Prostate gland (tissue), 2 donors: ENCODE measurements at regions not wholly inside any gene's neighbourhood (a gene's known extent, or its start where the extent isn't known, plus 50 kb on each side); places are given as distances from the start of the nearest gene placed in this dataset.

Experiments used
- DNase-seq: peaks from one replicate; pipeline ENCODE4 v3.0.0-alpha.2; 2019; ENCODE audit warnings: low spot score
- H3K27ac ChIP-seq, 2 donors: fragments of 200-600 bp; sonication (generic); 2 replicates each; pipeline ENCODE4 v1.5.1; 2017 to 2019
- H3K27me3 ChIP-seq: fragments of 200-600 bp; sonication (generic); replicated peaks from 2 replicates; pipeline ENCODE4 v1.5.1; 2019; ENCODE audit not compliant: insufficient read depth
- H3K36me3 ChIP-seq, 2 donors: fragments of 200-600 bp; sonication (generic); 1 replicate in 1 of 2; 2 replicates in 1 of 2; pipeline versions ENCODE4 v1.5.1 to v1.8.1; 2017 to 2019
- H3K4me1 ChIP-seq: fragments of 200-600 bp; sonication (generic); replicated peaks from 2 replicates; pipeline ENCODE4 v1.5.1; 2019
- H3K4me3 ChIP-seq, 2 donors: fragments of 200-600 bp; sonication (generic); 2 replicates each; pipeline ENCODE4 v1.5.1; 2017 to 2019
- H3K9me3 ChIP-seq: fragments of 200-600 bp; sonication (generic); 2 replicates; pipeline ENCODE4 v1.5.1; 2017
- CTCF ChIP-seq, 4 experiments: fragments of 200-600 bp in 2 of 4; fragments of 450-650 bp in 2 of 4; sonication (generic) in 2 of 4; IDR thresholded peaks; 1 replicate in 3 of 4; 2 replicates in 1 of 4; pipeline ENCODE4 v1.5.1; 2016 to 2019; ENCODE audit warnings: antibody characterized with exemption in 4 of 4, mild to moderate bottlenecking in 2 of 4, moderate library complexity in 2 of 4
- POLR2A ChIP-seq: fragments of 450-650 bp; IDR thresholded peaks from one replicate; pipeline ENCODE4 v1.6.1; 2016; ENCODE audit warnings: antibody characterized with exemption, mild to moderate bottlenecking
- POLR2AphosphoS5 ChIP-seq: sonication (generic); formaldehyde crosslinking; IDR thresholded peaks from one replicate; pipeline ENCODE4 v1.6.1; 2017; ENCODE audit warnings: antibody characterized with exemption
- WGBS: methylation state at CpG from one replicate; pipeline ENCODE4 v1.1.5; 2018; 5-methylcytosine and 5-hydroxymethylcytosine counted together
- intact Hi-C: fragments of 100-400 bp; cut with DNase I; formaldehyde crosslinking; loops from one replicate; pipeline ENCODE4 v1.14.2; 2022

GRCh38 chr18:34540897-34541296 lies 169.2 kb upstream of the DTNA start:
- Histone ChIP-seq H3K4me3 (no peak overlapping the region), H3K9me3 (no peaks in the 10 kb centered on the region), H3K36me3 (no peaks in the 10 kb centered on the region), H3K4me1 (no peaks in the 10 kb centered on the region), H3K27ac (no peak overlapping the region), H3K27me3 (no peaks in the 10 kb centered on the region)
- 45% methylated on average over 2 of the region's 2 CpGs for WGBS
- TF ChIP-seq POLR2AphosphoS5 (no peak), CTCF (IDR thresholded peaks at IDR 0.05) (no peak), POLR2A (no peak)
- no peak for DNase-seq
- intact Hi-C loops: no loop called here

GRCh38 chr18:34542625-34543024 lies 167.5 kb upstream of the DTNA start:
- TF ChIP-seq POLR2A (no peak), POLR2AphosphoS5 (no peak), CTCF (IDR thresholded peaks at IDR 0.05) (no peak)
- Histone ChIP-seq H3K27ac (no peak overlapping the region), H3K36me3 (no peaks in the 10 kb centered on the region), H3K4me1 (no peaks in the 10 kb centered on the region), H3K27me3 (no peaks in the 10 kb centered on the region), H3K9me3 (no peaks in the 10 kb centered on the region), H3K4me3 (no peak overlapping the region)
- intact Hi-C loops: no loop called here
- no peak for DNase-seq

- Histone ChIP-seq H3K36me3 (no peaks in the 10 kb centered on the region), H3K4me1 (no peaks in the 10 kb centered on the region), H3K4me3 (no peak overlapping the region), H3K9me3 (no peaks in the 10 kb centered on the region), H3K27ac (no peak overlapping the region), H3K27me3 (no peaks in the 10 kb centered on the region)
- no peak for DNase-seq
- 88% methylated on average over 1 of the region's 1 CpG for WGBS
- TF ChIP-seq CTCF (IDR thresholded peaks at IDR 0.05): no peak
- no peak for TF ChIP-seq POLR2A
- no peak for TF ChIP-seq POLR2AphosphoS5
- intact Hi-C loops: no loop called here
Observed at GRCh38 chr18:34543356-34543755, 166.7 kb upstream of the DTNA start.

GRCh38 chr18:34543945-34544344 lies 166.2 kb upstream of the DTNA start:
- no peak overlapping the region for H3K4me3 ChIP-seq
- DNase-seq: no peak
- no peaks in the 10 kb centered on the region for H3K9me3 ChIP-seq
- H3K4me1 ChIP-seq: no peaks in the 10 kb centered on the region
- TF ChIP-seq POLR2AphosphoS5: no peak
- TF ChIP-seq CTCF (IDR thresholded peaks at IDR 0.05): no peak
- no peak for TF ChIP-seq POLR2A
- no peaks in the 10 kb centered on the region for H3K36me3 ChIP-seq
- no peaks in the 10 kb centered on the region for H3K27me3 ChIP-seq
- 52% methylated on average over 1 of the region's 1 CpG for WGBS
- H3K27ac ChIP-seq: no peak overlapping the region
- intact Hi-C loops: no loop called here

- no peak for TF ChIP-seq CTCF (IDR thresholded peaks at IDR 0.05)
- Histone ChIP-seq H3K9me3 (no peaks in the 10 kb centered on the region), H3K4me1 (no peaks in the 10 kb centered on the region), H3K27ac (no peak overlapping the region), H3K36me3 (no peaks in the 10 kb centered on the region), H3K4me3 (no peak overlapping the region), H3K27me3 (no peaks in the 10 kb centered on the region)
- no peak for DNase-seq
- 75% methylated on average over 3 of the region's 3 CpGs for WGBS
- intact Hi-C loops: no loop called here
Observed at GRCh38 chr18:34544930-34545329, 165.2 kb upstream of the DTNA start.
